DMS114 treated with DMSO at 0.1 percent for 48 hours (cell line): ENCODE measurements at regions not wholly inside any gene's neighbourhood (a gene's known extent, or its start where the extent isn't known, plus 50 kb on each side); places are given as distances from the start of the nearest gene placed in this dataset.
"Not testable (repeated sequence)": the region's sequence is repeated elsewhere in the genome, so short reads cannot be mapped to it uniquely, and the experiment has no call there.

ENCODE experiments used
- DNase-seq: peaks from one replicate; lab custom pipeline; 2025; ENCODE audit not compliant: unreplicated experiment; lab: John Stamatoyannopoulos, UW

DNA sequence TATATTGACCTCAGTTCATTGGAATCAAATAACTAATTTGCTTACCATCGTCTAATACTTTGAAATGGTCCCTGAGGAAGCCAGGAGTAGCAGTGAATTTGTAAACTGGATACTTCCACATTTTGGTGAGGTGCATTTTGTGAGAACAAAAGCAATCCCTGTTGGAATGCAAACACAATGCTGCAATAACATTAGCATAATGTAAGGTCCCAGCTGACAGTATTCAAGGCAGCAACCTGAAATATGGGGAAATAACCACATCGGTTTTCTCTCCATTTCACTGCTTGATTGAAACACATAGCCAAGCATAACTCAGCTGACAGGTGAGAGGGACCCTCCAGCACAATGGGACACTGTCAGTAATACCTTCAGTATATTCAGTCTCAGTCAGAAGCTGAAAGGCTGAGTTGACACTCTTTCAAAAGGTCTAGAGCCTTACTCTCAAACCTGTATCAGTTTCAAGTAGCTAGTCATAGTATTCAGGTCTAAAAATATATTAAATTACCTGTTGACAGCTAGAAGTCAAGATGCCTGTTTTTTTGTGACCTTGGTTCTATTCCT, 1311.9 kb upstream of the NRXN1 start:
- no peak for DNase-seq

DNA sequence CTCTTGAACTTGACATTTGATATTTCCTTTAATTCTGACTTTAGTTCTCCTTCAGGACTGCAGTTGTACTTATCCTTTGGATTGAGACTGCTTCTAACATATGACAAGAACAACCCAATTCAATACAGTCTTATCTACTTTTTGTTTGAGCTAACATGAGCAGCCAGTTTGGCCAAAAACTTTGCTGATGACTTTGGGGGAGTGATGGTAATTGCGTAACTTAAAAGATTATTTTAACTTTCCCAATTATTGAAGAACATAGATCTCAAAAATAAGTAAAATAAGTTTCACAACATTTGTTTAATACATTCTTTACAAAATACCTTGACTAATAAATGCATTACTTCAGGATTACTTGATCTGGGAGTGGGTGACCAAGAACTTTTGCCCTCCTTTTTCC, 1311.1 kb upstream of the NRXN1 start:
- no peak for DNase-seq

DNA sequence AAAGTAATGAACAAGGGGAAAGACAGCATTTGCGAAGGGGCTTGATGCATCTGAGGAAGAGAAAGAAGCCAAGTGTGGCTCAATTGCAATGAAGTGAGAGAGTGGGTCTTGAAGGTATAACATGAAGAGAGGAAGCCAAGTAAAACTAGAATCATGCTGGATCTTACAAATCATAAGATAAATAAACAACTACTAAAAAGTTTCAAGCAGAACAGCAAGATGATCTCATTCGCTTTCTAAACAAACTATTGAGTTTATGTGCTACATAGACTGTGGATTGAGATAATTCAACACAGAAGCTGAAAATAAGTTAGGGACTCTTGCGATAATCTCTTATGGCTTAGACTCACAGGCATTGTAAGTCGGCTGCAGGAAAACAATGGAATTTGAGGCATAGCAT, 1310.5 kb upstream of the NRXN1 start:
- no peak for DNase-seq

DNA sequence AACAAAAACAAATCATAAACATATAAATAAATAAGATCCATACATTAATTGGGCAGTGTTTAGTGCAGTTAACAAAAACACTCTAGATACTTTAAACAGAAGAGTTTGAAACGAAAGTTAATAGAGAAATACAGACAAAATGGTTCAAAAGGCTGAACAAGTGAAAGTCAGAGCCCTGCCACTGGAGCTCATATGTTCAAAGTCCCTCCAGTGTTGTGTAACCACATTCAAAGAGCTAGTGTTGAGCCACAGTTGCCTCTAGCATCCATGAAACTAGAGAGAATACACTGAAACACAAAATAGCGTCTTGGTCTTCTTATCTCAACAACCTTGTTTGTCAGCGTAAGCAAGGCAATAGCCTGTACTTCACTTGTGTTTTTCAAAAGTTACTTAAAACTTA, 1309.8 kb upstream of the NRXN1 start:
- no peak for DNase-seq

DNA sequence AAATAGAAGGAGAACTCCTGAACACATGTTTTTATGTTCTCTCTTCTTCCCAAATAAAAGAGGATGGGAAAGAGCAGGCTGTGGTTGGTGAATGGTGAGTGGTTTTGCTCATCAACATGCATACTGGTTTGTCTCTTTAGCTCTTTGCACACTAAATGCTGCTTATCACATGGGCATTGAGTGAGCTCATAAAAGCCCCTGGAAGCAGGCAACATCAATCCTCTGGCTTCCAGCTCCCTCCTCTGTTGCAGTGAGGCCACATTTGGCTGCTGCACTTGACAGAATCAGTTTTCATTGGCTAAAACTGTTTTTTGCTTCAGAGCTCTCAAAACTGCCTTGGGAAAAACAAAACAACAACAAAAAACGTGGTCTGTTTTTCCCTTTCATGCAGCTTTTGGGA, 1308.2 kb upstream of the NRXN1 start:
- DNase-seq, result no peak

DNA sequence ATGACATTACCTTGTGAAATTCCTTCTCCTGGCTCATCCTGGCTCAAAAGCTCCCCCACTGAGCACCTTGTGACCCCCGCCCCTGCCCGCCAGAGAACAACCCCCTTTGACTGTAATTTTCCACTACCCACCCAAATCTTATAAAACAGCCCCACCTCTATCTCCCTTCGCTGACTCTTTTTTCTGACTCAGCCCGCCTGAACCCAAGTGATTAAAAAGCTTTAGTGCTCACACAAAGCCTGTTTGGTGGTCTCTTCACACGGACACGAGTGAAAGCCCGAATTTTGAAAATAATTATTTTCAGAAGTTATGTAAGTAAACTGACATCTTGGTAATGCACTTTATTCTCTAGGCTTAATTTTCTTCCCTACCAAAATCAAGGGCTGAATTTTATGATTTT, 1305.9 kb upstream of the NRXN1 start:
- DNase-seq, result not testable (repeated sequence)

DNA sequence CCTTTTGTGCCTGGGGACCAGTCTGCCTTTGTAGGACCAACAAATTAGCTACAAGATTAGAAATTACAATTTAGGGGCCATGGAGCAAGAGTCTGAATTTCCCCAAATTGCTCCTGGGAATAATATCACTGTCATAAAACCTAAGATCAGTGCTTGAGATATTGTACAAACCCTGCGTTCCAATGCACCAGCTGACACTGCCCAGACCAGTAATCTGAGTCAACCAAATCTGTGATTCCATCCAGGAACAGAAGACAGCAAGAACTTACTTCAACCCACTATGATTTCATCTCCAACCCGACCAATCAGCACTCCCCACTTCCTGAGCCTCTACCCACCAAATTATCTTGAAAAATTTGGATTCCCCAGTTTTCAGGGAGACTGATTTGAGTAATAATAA, 1305.0 kb upstream of the NRXN1 start:
- no peak for DNase-seq

DNA sequence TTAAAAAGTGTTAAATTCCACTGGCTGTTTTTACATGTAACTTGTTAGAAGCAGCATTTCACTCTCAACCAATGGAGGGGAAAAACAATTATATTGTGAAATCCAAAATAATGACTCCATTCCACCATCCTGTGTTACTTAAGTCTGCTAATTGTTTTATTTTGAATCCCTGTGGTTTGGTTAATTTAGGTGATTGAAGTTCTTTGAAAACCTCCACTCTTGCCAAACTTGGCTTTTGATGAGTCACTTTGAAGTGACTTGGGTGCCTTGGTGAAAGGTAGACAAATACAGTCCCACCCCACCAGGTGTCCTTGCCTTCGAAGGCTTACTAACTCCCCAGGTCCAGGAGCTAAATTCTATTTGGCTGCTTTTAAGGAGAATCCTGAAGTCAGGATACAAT, 1303.8 kb upstream of the NRXN1 start:
- DNase-seq, result no peak

DNA sequence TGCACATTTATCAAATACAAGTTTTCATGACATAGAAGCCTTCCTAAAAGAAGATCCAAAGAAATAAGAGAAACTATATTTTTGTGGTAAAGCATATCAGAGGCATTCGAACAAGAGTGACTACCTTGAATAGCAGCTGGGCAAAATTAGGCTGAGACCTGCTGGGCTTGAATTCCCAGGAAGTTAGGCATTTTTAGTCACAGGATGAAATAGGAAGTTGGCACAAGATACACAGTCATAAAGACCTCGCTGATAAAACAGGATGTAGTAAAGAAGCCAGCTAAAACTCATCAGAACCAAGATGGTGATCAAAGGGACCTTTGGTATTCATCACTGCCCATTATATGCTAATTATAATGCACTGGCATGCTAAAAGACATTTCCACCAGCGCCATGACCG, 1302.3 kb upstream of the NRXN1 start:
- DNase-seq, result no peak

DNA sequence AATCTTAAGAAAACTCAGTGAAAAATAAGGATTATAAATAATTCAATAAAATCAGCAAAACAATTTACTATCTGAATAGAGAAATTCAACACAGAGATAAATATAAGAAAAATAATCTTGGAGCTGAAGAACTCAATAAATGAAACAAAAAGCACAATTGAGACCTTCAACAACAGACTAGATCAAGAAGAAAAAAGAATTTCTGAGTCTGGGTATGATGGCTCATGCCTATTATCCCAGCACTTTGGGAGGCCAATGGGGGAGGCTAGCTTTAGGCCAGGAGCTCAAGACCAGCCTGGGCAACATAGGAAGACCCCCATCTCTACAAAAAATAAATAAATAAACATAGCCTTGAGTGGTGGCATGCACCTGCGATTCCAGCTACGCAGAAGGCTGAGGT, 1295.7 kb upstream of the NRXN1 start:
- no peak for DNase-seq

DNA sequence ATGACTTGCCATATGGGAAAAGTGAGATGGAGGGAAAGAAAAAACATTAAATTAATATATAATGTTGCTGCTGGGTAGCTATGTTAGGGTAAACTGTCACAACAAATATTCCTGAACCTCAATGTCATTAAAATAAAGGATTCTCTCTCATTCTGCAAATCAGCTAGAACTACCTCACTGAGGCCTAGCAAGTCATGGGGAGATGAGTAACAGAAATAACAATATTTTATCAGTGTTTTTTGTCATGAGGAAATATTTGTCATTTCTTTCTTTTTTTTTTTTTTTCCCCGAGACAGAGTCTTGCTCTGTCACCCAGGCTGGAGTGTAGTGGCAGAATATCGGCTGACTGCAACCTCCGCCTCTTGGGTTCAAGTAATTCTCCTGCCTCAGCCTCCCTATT, 1282.3 kb upstream of the NRXN1 start:
- no peak for DNase-seq

DNA sequence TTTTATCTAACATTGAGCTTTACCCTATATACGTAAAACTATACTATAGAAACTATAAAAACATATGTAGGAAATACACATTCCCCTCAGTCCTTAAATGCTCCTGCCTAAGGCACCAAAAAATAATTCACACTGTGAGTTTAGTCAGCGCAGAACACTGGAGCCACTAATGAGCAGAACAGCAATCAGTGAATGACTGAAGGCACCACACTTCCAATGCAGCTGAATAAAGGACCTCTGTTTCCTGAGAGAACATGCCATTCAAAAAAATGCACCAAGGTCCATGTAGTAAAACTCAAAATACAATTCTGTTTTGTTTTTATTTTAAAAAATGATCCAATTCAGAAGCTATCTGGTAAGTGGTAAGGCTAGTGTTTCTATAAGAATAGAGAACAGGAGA, 1280.6 kb upstream of the NRXN1 start:
- no peak for DNase-seq

DNA sequence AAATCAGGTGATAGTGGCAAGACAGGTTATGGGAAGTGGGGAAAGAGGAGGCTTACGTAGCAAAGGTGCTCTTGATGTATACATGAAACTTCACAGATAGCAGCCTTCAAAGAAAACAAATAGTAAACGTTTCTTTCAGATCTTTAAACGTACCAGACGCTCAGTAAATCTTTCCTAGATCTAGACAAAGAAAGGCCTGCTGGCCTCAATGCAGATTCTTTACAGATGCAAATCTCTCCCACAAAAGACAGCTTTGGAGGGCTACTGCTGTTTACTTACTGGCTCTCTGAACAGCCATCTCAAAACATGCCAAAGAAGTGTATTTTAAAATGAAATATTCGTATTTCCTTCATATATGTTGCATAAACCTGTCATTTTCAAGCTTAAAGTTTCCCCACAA, 1279.9 kb upstream of the NRXN1 start:
- DNase-seq, result no peak

DNA sequence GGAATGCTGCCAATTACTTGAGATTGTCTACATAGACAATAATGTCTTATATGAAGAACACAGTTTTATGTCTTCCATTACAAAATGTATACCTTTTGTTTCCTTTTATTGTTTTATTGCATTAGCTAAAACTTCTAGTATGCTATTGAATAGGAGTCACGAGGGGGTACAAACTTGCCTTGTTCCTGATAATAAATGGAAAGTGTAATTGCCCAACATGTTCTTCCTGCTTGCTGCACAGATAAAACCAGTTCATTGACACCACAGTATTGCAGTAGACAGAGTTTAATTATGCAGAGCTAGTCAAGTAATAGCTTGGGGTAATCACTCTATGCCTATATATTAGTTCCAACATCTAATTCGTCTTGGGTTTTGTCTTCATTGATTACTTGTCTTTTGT, 1276.2 kb upstream of the NRXN1 start:
- no peak for DNase-seq

DNA sequence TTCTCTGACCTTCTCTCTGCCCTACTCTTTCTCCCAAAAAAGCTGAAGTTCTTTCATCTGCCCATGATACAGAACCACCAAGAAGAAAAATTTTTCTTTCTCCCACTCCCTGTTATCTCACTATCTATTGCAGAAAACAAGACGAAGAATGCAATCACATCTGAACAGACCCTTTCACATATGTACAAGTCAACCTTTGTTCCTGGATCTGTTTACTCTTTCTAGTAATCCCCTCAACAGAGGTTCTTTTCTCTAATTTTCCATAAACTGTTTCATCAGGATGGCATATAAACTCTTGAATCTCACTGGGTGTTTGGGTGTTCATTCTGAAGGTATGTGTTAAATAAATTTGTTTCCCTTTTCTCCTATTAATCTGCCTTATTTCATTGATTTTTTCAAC, 1262.7 kb upstream of the NRXN1 start:
- DNase-seq, result no peak

DNA sequence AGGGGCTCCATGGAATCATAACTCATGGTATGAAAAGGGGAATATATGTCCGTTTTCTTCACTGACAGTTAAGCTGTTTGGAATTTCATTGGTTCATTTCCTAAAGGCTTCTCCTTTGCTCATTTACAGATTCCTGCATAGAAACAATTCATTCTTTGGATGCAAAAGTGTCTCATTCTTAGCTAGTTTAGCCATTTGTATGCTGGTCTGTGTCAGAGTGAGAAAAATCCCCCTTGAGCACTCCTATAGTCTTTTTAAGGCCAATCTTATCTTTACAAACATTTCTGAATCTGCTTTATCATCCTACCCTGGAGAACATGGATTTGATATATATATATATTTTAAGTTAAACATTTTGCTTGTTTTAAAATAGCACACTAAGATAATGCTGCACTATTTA, 1260.9 kb upstream of the NRXN1 start:
- DNase-seq, result no peak

DNA sequence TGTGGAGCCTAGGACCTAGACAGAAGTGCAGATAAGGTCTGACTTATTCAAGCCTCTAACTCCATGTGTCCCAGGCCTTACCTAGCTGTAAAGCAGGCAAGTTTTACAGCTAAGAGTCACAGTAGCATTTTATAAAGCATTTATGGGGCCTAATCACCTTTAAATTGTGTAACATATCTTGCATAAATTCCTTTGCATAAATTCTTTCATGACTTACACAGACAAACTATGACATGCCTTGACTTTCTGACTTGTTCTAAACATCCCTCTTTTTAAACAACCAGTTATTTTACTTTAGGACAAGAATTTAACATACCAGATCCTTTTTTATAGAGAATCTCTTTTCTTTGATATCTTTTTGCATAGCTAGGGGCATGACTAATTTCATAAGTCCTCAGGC, 1257.8 kb upstream of the NRXN1 start:
- no peak for DNase-seq

DNA sequence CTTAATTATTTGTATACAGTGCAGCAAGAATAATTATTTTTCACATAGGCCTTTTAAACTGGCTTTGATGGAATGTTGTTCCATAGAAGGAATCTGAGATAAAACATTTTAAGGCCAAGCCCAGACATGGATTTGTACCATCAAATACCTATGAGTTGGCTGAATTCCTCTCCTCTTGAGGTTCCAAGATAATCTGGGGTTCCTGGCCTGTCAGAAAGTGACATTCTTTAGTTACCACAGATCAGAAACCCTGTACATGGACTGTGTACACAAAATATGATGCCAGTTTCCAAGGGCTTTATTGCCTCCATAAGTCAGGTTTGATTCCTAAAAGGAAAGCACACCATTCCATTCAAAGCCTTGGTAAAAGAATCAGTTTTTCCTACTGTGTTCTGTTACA, 1256.7 kb upstream of the NRXN1 start:
- no peak for DNase-seq

DNA sequence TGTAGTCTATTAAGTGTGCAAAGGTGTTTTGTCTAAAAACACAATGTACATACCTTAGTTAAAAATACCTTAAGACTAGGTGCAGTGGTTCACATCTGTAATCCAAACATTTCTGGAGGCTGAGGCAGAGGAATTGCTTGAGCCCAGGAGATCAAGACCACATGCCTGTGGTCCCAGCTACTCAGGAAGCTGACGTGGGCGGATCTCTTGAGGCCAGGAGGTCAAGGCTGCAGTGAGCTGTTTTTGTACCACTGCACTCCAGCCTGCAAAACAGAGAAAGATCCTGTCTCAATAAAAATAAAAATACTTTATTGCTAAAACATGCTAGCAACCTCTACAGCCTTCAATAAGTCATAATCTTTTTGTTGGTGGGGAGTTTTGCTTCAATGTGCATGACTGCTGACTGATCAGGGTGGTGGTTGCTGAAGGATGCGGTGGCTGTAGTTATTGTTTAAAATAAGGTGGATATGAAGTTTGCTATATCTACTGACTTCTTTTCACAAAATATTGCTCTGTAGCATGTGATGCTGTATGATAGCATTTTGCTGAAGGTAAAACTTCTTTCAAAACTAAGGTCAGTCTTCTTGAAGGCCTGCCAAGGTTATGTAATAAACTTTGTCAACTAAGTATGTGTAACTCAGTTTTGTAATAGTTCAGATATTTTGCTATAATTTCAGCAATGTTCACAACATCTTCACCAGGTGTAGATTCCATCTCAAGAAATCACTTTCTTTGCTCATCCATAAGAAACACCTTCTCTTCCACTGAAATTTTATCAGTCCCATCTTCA, 1238.0 kb upstream of the NRXN1 start:
- DNase-seq, result no peak

DNA sequence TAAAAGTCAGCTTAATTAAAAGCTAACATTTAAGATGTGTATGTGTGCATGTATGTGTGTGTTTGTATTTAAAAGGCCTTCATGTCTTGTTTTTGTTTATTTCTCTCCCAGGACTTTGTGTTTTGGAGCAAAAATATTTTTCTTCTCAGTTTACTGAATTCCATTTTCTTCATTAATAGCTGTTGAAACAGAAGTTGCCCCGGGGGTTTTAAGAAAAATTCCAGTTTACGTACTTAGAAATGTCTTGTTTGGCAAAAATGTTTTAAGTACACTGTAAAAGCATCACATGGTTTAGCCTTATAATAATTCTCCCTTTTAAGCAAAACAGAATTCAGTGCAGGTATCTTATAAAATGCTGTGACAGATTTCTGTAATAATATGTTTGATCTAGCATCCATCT, 1233.0 kb upstream of the NRXN1 start:
- no peak for DNase-seq

DNA sequence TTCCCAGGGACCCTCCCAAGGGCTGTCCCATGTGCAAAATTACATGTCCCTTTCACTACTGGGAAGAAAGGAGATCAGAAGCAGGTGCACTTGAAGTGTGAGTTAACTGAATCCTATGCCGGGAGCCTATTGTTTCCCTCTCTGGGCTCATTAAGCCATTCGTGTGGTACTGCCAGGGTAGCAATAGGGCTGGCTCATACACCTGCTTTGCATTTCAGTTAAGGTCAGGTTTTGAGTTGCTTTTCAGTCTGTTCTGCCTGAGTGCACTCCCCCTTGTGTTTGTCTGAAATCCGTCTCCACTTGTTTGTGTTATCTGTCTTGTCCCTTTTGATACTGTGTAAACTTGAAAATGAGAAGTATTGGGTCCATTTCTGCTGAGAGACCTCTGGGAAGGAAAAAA, 1232.6 kb upstream of the NRXN1 start:
- DNase-seq, result no peak

DNA sequence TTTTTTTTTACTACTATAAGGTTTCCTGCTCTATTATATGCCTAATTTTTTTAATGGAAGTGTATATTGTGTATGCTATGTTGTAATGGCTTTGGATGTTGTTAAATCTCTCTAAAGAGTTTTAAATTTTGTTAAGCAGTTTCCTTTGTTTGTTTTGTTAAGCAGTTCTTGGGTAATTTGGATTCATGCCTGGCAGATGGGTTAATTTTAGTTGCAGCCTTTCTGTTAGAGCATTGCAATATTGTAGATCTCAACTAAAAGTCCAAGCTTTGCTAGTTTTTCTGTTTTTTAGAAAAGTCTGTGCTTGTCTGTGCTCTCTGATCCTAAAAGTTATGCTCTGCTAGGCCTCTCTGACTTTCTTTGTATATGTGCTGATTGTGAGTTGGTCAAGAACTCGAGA, 1229.0 kb upstream of the NRXN1 start:
- DNase-seq, result no peak

DNA sequence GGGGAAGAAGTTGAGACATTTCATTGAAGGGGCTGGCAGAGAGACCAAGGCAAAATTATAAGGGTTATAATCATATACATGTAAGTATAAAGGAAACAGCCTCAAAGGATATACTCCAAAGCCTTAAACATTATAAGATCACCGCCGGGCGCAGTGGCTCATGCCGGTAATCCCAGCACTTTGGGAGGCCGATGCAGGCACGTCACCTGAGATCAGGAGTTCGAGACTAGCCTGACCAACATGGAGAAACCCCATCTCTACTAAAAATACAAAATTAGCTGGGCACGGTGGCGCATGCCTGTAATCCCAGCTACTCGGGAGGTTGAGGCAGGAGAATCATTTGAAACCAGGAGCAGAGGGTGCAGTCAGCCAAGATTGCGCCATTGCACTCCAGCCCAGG, 1227.0 kb upstream of the NRXN1 start:
- not testable (repeated sequence) for DNase-seq
